ENCODE measurements at regions not wholly inside any gene's neighbourhood (a gene's known extent, or its start where the extent isn't known, plus 50 kb on each side); places are given as distances from the start of the nearest gene placed in this dataset.
A peak's percentile ranks its signal among the peaks of the same experiment; 100 is the strongest.
"Not testable (repeated sequence)": the region's sequence is repeated elsewhere in the genome, so short reads cannot be mapped to it uniquely, and the experiment has no call there.

DNA sequence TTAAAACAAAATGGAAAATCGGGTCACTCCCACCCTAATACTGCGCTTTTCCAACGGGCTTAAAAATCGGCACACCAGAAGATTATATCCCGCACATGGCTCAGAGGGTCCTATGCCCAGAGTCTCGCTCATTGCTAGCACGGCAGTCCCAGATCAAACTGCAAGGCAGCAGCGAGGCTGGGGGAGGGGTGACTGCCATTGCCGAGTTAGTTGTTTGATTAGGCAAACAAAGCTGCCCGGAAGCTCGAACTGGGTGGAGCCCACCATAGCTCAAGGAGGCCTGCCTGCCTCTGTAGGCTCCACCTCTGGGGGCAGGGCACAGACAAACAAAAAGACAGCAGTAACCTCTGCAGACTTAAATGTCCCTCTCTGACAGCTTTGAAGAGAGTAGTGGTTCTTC lies 100.7 kb upstream of the KLHL1 start:
- intact Hi-C loops (cut with micrococcal nuclease; ENCODE audit: unreplicated experiment); H4K20me1 ChIP-seq (ENCODE audit: insufficient read depth, low read length); H2AFZ ChIP-seq (ENCODE audit: low read length); BruUV-seq (replicated peaks); H3K4me1 ChIP-seq (ENCODE audit: insufficient read depth, low read length); H3K27ac ChIP-seq (ENCODE audit: extremely low read length, insufficient read depth, low read length); H3K9ac ChIP-seq (ENCODE audit: insufficient read depth, low read depth, low read length); POLR2A ChIA-PET; H3K9me3 ChIP-seq (ENCODE audit: low read length); in situ Hi-C loops (cut with HindIII; ENCODE audit: extremely low pct_ligation_motif_present, low pct_unique_long_range_greater_than_20kb); H3K36me3 ChIP-seq (replicated peaks in 1 of 2; ENCODE audit: control insufficient read depth in 1 of 2, insufficient read depth in 2 of 2, low read length in 2 of 2); H3K4me3 ChIP-seq (replicated peaks in 1 of 3; ENCODE audit: insufficient read depth in 1 of 3, low read depth in 2 of 3, low read length in 3 of 3); H3K79me2 ChIP-seq (ENCODE audit: insufficient read depth, low read length); CTCF ChIA-PET (ENCODE audit: low intra/inter-chr PET ratio, low total read pairs); H3K27me3 ChIP-seq (ENCODE audit: control insufficient read depth in 1 of 2, insufficient read depth in 2 of 2, low read length in 2 of 2); FAIRE-seq; TF ChIP-seq SOX6 (IDR thresholded peaks at IDR 0.05); FOXA1 (IDR thresholded peaks at IDR 0.05); GABPA (IDR thresholded peaks at IDR 0.05; ENCODE audit: low read depth, low read length): not testable (repeated sequence)
- peak overlapping the region; percentile 53; the same call in 1 of the 2 replicates for H3K4me2 ChIP-seq (ENCODE audit: low read depth, low read length)
- DNase-seq (ENCODE audit: low spot score) (peak; percentile 49), ATAC-seq (peak; percentile 48; the same call in 2 of the 3 replicates)
- 12% methylated on average over 11 of the region's 11 CpGs for WGBS (ENCODE audit: low lambda C conversion rate)
- TF ChIP-seq POGZ (CRISPR knock-in tag; IDR thresholded peaks at IDR 0.05) (peak; percentile 27; the same call in 1 of the 2 replicates), SOX6 (CRISPR knock-in tag; IDR thresholded peaks at IDR 0.05) (peak; percentile 36; the same call in 1 of the 2 replicates), FOXA3 (CRISPR knock-in tag; IDR thresholded peaks at IDR 0.05) (0 out of 2 replicates have a peak, but pooled peaks have one; percentile 54), ZNF644 (CRISPR knock-in tag; IDR thresholded peaks at IDR 0.05; ENCODE audit: low read depth) (0 out of 2 replicates have a peak, but pooled peaks have one; percentile 37), FOXA1 (CRISPR knock-in tag; IDR thresholded peaks at IDR 0.05) (0 out of 2 replicates have a peak, but pooled peaks have one; percentile 60), GABPB1 (CRISPR knock-in tag; IDR thresholded peaks at IDR 0.05) (peak; percentile 43; the same call in 1 of the 2 replicates), SALL1 (CRISPR knock-in tag; IDR thresholded peaks at IDR 0.05) (peak; percentile 20; the same call in 1 of the 2 replicates), YY1 (IDR thresholded peaks at IDR 0.05; ENCODE audit: insufficient read depth, insufficient replicate concordance, low read depth, low read length) (peak; percentile 13), GABPA (CRISPR knock-in tag; IDR thresholded peaks at IDR 0.05; ENCODE audit: low read depth) (peak; percentile 36; the same call in 1 of the 2 replicates)
- TF ChIP-seq, protein P1, sequence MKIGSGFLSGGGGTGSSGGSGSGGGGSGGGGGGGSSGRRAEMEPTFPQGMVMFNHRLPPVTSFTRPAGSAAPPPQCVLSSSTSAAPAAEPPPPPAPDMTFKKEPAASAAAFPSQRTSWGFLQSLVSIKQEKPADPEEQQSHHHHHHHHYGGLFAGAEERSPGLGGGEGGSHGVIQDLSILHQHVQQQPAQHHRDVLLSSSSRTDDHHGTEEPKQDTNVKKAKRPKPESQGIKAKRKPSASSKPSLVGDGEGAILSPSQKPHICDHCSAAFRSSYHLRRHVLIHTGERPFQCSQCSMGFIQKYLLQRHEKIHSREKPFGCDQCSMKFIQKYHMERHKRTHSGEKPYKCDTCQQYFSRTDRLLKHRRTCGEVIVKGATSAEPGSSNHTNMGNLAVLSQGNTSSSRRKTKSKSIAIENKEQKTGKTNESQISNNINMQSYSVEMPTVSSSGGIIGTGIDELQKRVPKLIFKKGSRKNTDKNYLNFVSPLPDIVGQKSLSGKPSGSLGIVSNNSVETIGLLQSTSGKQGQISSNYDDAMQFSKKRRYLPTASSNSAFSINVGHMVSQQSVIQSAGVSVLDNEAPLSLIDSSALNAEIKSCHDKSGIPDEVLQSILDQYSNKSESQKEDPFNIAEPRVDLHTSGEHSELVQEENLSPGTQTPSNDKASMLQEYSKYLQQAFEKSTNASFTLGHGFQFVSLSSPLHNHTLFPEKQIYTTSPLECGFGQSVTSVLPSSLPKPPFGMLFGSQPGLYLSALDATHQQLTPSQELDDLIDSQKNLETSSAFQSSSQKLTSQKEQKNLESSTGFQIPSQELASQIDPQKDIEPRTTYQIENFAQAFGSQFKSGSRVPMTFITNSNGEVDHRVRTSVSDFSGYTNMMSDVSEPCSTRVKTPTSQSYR (CRISPR knock-in tag; IDR thresholded peaks at IDR 0.05; ENCODE audit: borderline replicate concordance) = peak; percentile 90; the same call in 1 of the 2 replicates
- TF ChIP-seq, protein P2, sequence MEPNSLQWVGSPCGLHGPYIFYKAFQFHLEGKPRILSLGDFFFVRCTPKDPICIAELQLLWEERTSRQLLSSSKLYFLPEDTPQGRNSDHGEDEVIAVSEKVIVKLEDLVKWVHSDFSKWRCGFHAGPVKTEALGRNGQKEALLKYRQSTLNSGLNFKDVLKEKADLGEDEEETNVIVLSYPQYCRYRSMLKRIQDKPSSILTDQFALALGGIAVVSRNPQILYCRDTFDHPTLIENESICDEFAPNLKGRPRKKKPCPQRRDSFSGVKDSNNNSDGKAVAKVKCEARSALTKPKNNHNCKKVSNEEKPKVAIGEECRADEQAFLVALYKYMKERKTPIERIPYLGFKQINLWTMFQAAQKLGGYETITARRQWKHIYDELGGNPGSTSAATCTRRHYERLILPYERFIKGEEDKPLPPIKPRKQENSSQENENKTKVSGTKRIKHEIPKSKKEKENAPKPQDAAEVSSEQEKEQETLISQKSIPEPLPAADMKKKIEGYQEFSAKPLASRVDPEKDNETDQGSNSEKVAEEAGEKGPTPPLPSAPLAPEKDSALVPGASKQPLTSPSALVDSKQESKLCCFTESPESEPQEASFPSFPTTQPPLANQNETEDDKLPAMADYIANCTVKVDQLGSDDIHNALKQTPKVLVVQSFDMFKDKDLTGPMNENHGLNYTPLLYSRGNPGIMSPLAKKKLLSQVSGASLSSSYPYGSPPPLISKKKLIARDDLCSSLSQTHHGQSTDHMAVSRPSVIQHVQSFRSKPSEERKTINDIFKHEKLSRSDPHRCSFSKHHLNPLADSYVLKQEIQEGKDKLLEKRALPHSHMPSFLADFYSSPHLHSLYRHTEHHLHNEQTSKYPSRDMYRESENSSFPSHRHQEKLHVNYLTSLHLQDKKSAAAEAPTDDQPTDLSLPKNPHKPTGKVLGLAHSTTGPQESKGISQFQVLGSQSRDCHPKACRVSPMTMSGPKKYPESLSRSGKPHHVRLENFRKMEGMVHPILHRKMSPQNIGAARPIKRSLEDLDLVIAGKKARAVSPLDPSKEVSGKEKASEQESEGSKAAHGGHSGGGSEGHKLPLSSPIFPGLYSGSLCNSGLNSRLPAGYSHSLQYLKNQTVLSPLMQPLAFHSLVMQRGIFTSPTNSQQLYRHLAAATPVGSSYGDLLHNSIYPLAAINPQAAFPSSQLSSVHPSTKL (CRISPR knock-in tag; IDR thresholded peaks at IDR 0.05) = peak; percentile 47; the same call in 1 of the 2 replicates
- TF ChIP-seq, protein P3, sequence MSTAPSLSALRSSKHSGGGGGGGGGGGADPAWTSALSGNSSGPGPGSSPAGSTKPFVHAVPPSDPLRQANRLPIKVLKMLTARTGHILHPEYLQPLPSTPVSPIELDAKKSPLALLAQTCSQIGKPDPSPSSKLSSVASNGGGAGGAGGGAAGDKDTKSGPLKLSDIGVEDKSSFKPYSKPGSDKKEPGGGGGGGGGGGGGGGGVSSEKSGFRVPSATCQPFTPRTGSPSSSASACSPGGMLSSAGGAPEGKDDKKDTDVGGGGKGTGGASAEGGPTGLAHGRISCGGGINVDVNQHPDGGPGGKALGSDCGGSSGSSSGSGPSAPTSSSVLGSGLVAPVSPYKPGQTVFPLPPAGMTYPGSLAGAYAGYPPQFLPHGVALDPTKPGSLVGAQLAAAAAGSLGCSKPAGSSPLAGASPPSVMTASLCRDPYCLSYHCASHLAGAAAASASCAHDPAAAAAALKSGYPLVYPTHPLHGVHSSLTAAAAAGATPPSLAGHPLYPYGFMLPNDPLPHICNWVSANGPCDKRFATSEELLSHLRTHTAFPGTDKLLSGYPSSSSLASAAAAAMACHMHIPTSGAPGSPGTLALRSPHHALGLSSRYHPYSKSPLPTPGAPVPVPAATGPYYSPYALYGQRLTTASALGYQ (CRISPR knock-in tag; IDR thresholded peaks at IDR 0.05) = peak; percentile 32; the same call in 1 of the 2 replicates
